ENCODE measurements at regions not wholly inside any gene's neighbourhood (a gene's known extent, or its start where the extent isn't known, plus 50 kb on each side); places are given as distances from the start of the nearest gene placed in this dataset.
"Not testable (repeated sequence)": the region's sequence is repeated elsewhere in the genome, so short reads cannot be mapped to it uniquely, and the experiment has no call there.

DNA sequence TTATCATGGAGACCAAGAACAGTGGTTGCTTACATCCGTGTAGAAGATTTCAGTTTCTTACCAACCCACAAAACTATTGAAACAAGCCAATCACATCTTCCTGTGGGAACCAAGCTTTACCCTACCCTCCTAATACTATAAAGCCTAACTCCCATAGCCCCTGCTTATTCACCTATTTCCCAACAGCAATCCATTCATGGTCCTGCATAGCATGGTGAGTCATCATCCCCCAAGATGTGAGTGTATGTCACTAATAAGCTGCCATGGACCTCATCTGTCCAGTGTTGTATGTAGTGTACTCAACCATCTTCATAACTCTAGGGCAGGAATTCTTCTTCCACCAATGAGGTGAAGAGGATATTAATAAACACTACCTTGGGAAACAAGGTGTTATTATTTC lies 1620.4 kb upstream of the FLRT2 start:
- Histone ChIP-seq H3K4me2 (ENCODE audit: low read depth, low read length, poor library complexity, severe bottlenecking) (no peak overlapping the region), H4K20me1 (ENCODE audit: insufficient read depth, low read depth, low read length) (no peaks in the 10 kb centered on the region), H2AFZ (ENCODE audit: low read length) (no peak overlapping the region)

DNA sequence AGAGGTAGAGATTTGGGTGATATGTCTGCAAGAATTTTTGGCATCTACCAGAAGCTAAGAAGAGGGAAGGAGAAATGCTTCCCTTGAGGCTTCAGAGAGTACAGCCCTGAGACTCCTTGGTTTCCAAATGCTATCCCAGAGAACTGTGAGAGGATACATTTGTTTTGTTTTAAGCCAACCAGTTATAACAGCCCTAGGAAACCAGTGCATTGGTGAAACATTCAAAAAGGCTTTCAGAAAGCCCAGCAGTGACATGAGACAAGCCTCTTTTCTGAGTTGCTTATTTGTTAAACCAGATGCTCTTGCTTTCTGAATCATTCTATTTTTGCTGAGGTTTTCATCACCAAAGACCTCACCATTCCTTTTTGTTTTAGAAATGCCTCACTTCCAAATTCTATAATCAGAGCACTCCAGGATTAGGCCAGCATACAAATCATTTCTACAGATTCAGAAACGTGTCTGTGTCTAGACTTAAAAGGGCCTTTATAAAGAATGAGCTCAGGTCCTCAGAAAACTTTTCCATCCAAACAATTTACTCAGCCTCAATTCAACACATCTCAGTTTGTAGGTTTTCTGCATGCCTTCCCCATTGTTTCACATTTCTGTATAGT lies 1617.8 kb upstream of the FLRT2 start:
- Histone ChIP-seq H3K79me2 (ENCODE audit: low read length) (no peaks in the 10 kb centered on the region), H3K4me1 (ENCODE audit: low read length) (no peaks in the 10 kb centered on the region), H3K9me2 (replicated peaks; ENCODE audit: insufficient read depth, low read length) (no peaks in the 10 kb centered on the region), H2AFZ (ENCODE audit: low read length) (no peak overlapping the region), H3K36me3 (ENCODE audit: insufficient read depth, low read length) (no peaks in the 10 kb centered on the region), H3K4me3 (ENCODE audit: low read length) (no peak overlapping the region), H3K27me3 (ENCODE audit: low read length) (no peaks in the 10 kb centered on the region), H3K27ac (ENCODE audit: low read length) (no peak overlapping the region), H3K9me3 (ENCODE audit: low read length) (peaks cover 5% of the 10 kb centered on the region; the same call in 1 of the 2 replicates), H4K20me1 (ENCODE audit: insufficient read depth, low read depth, low read length) (no peaks in the 10 kb centered on the region), H3K9ac (ENCODE audit: low read length) (no peak overlapping the region), H3K4me2 (ENCODE audit: low read depth, low read length, poor library complexity, severe bottlenecking) (no peak overlapping the region)
- no peak for DNase-seq

More for the DNA sequence above, 1620.4 kb upstream of the FLRT2 start:
- H3K27ac ChIP-seq (ENCODE audit: low read length): no peak overlapping the region
- H3K36me3 ChIP-seq (ENCODE audit: insufficient read depth, low read length): no peaks in the 10 kb centered on the region
- H3K79me2 ChIP-seq (ENCODE audit: low read length): no peaks in the 10 kb centered on the region
- H3K9me2 ChIP-seq (replicated peaks; ENCODE audit: insufficient read depth, low read length): no peaks in the 10 kb centered on the region
- H3K27me3 ChIP-seq (ENCODE audit: low read length): no peaks in the 10 kb centered on the region
- no peak overlapping the region for H3K9ac ChIP-seq (ENCODE audit: low read length)
- H3K9me3 ChIP-seq (ENCODE audit: low read length): no peaks in the 10 kb centered on the region; the same call in 1 of the 2 replicates
- no peak overlapping the region for H3K4me3 ChIP-seq (ENCODE audit: low read length)
- no peaks in the 10 kb centered on the region for H3K4me1 ChIP-seq (ENCODE audit: low read length)
- no peak for DNase-seq

DNA sequence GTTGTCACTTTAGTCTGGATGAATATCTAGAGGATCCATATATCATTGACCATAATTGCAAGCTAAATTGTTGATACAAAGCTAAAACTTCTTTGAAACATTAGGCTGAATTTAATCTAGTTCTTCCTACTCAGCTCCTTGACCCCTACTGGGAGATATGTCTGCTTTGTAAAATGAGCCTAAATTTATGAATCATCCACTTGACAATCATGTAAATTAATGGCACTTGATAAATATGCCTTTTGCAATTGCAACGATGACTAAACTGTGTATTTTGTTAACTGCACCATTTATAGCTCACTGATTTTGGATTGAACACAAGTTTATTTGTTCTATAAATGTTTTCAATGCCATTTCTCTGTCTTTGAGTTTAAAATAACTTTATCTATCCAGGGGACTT lies 1616.5 kb upstream of the FLRT2 start:
- Histone ChIP-seq H3K79me2 (ENCODE audit: low read length) (no peaks in the 10 kb centered on the region), H3K4me1 (ENCODE audit: low read length) (no peaks in the 10 kb centered on the region), H3K9ac (ENCODE audit: low read length) (no peak overlapping the region), H3K9me2 (replicated peaks; ENCODE audit: insufficient read depth, low read length) (no peaks in the 10 kb centered on the region; the same call in 1 of the 2 replicates), H3K27ac (ENCODE audit: low read length) (no peak overlapping the region), H3K4me2 (ENCODE audit: low read depth, low read length, poor library complexity, severe bottlenecking) (no peak overlapping the region), H3K36me3 (ENCODE audit: insufficient read depth, low read length) (no peaks in the 10 kb centered on the region), H3K4me3 (ENCODE audit: low read length) (no peak overlapping the region), H3K27me3 (ENCODE audit: low read length) (no peaks in the 10 kb centered on the region), H3K9me3 (ENCODE audit: low read length) (peaks cover 6% of the 10 kb centered on the region; the same call in 1 of the 2 replicates), H4K20me1 (ENCODE audit: insufficient read depth, low read depth, low read length) (no peaks in the 10 kb centered on the region), H2AFZ (ENCODE audit: low read length) (no peak overlapping the region)
- no peak for DNase-seq

DNA sequence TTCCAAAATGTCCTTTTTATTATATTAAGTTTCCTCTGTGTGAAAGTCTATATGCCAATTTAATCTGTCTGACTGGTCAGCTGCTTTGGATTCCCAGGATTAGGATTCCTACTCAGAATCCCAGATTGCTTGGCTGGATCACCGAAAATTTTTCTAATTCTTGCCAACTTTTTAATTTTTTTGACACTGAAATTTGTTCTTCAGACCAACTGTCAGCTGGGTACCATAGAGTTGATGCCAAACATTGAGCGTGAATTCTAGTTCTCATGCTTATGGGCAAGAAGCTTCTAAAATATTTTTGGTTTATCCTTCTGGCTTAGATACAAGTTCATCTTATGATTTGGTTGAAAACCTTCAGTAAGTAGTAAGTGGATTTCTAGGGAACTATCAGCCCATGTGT lies 1611.4 kb upstream of the FLRT2 start:
- H3K27ac ChIP-seq (ENCODE audit: low read length): no peak overlapping the region
- H3K9ac ChIP-seq (ENCODE audit: low read length): no peak overlapping the region
- no peak overlapping the region for H3K4me2 ChIP-seq (ENCODE audit: low read depth, low read length, poor library complexity, severe bottlenecking)
- H3K4me1 ChIP-seq (ENCODE audit: low read length): no peaks in the 10 kb centered on the region
- H2AFZ ChIP-seq (ENCODE audit: low read length): no peak overlapping the region
- no peaks in the 10 kb centered on the region for H4K20me1 ChIP-seq (ENCODE audit: insufficient read depth, low read depth, low read length)
- no peaks in the 10 kb centered on the region for H3K79me2 ChIP-seq (ENCODE audit: low read length)
- peaks cover 10% of the 10 kb centered on the region for H3K9me3 ChIP-seq (ENCODE audit: low read length)
- no peak for DNase-seq
- H3K4me3 ChIP-seq (ENCODE audit: low read length): no peak overlapping the region
- no peaks in the 10 kb centered on the region; the same call in 1 of the 2 replicates for H3K9me2 ChIP-seq (replicated peaks; ENCODE audit: insufficient read depth, low read length)
- no peaks in the 10 kb centered on the region for H3K36me3 ChIP-seq (ENCODE audit: insufficient read depth, low read length)
- H3K27me3 ChIP-seq (ENCODE audit: low read length): no peaks in the 10 kb centered on the region

DNA sequence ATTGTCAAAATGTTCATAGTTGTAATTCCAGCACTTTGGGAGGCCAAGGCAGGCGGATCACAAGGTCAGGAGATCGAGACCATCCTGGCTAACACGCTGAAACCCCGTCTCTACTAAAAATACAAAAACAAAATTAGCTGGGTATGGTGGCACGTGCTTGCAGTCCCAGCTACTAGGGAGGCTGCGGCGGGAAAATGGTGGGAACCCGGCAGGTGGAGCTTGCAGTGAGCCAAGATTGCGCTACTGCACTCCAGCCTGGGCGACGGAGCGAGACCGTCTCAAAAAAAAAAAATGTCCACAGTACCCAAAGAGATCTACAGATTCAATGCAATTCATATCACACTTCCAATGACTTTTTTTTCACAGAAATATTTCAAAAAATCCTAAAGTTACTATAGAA lies 1610.3 kb upstream of the FLRT2 start:
- not testable (repeated sequence) for H3K79me2 ChIP-seq (ENCODE audit: low read length); H3K4me1 ChIP-seq (ENCODE audit: low read length)
- H3K9me3 ChIP-seq (ENCODE audit: low read length): peaks cover 12% of the 10 kb centered on the region

DNA sequence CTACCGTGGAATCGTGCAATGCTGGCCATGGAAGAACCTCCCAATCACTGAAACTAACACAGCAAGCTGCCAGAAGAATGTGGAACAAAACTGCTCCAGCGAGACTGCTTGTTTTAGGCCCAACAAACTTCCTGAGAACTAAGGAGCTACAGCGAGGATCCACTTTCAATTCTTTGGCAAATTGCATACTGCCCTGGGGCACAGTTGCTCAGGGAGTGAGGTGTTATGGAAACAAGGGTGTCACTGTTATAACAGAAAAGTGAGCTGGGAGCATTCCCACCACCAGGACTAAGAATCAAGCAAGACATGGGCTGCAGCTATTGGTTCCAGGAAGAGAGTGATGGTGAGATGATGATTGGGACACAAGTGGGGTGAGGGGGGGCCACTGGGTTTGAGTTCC lies 1606.1 kb upstream of the FLRT2 start:
- Histone ChIP-seq H3K4me3 (ENCODE audit: low read length) (no peak overlapping the region), H3K4me2 (ENCODE audit: low read depth, low read length, poor library complexity, severe bottlenecking) (no peak overlapping the region), H3K9me2 (replicated peaks; ENCODE audit: insufficient read depth, low read length) (no peaks in the 10 kb centered on the region), H3K27me3 (ENCODE audit: low read length) (no peaks in the 10 kb centered on the region), H4K20me1 (ENCODE audit: insufficient read depth, low read depth, low read length) (no peaks in the 10 kb centered on the region), H3K27ac (ENCODE audit: low read length) (no peak overlapping the region), H3K9me3 (ENCODE audit: low read length) (peaks cover 12% of the 10 kb centered on the region), H3K36me3 (ENCODE audit: insufficient read depth, low read length) (no peaks in the 10 kb centered on the region), H3K4me1 (ENCODE audit: low read length) (no peaks in the 10 kb centered on the region), H3K9ac (ENCODE audit: low read length) (no peak overlapping the region), H3K79me2 (ENCODE audit: low read length) (no peaks in the 10 kb centered on the region), H2AFZ (ENCODE audit: low read length) (no peak overlapping the region)
- peak; percentile 23 for DNase-seq

More for the DNA sequence above, 1610.3 kb upstream of the FLRT2 start:
- not testable (repeated sequence) for H3K9ac ChIP-seq (ENCODE audit: low read length); H4K20me1 ChIP-seq (ENCODE audit: insufficient read depth, low read depth, low read length); H3K27ac ChIP-seq (ENCODE audit: low read length); H2AFZ ChIP-seq (ENCODE audit: low read length); DNase-seq; H3K4me3 ChIP-seq (ENCODE audit: low read length); H3K9me2 ChIP-seq (replicated peaks; ENCODE audit: insufficient read depth, low read length); H3K36me3 ChIP-seq (ENCODE audit: insufficient read depth, low read length); H3K27me3 ChIP-seq (ENCODE audit: low read length); H3K4me2 ChIP-seq (ENCODE audit: low read depth, low read length, poor library complexity, severe bottlenecking)

DNA sequence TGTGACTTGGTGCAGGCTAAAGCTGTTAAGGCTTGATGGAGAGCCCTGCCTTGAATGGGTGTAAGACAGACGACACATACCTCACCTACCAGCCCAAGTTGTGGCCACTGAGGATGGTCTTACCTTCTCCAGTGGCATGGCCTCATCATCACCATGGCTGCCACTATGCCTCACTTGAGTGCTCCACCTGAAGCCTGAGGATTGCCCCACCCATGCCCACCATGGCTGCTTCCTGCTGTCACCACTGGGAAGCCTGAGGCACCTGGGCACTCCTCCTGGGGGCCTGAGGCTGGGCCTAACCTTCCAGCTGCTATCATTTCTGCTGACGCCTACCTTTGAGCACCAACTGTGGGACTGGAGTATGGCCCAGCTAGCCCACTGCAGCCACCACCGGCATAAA lies 1605.7 kb upstream of the FLRT2 start:
- no peak overlapping the region for H3K4me2 ChIP-seq (ENCODE audit: low read depth, low read length, poor library complexity, severe bottlenecking)
- H3K36me3 ChIP-seq (ENCODE audit: insufficient read depth, low read length): no peaks in the 10 kb centered on the region
- peak; percentile 11 for DNase-seq
- H3K9ac ChIP-seq (ENCODE audit: low read length): no peak overlapping the region
- H2AFZ ChIP-seq (ENCODE audit: low read length): no peak overlapping the region
- H3K9me3 ChIP-seq (ENCODE audit: low read length): peaks cover 12% of the 10 kb centered on the region
- H3K9me2 ChIP-seq (replicated peaks; ENCODE audit: insufficient read depth, low read length): no peaks in the 10 kb centered on the region
- no peaks in the 10 kb centered on the region for H3K4me1 ChIP-seq (ENCODE audit: low read length)
- H3K27ac ChIP-seq (ENCODE audit: low read length): no peak overlapping the region
- no peaks in the 10 kb centered on the region for H3K79me2 ChIP-seq (ENCODE audit: low read length)
- H4K20me1 ChIP-seq (ENCODE audit: insufficient read depth, low read depth, low read length): no peaks in the 10 kb centered on the region
- H3K4me3 ChIP-seq (ENCODE audit: low read length): no peak overlapping the region
- H3K27me3 ChIP-seq (ENCODE audit: low read length): no peaks in the 10 kb centered on the region

DNA sequence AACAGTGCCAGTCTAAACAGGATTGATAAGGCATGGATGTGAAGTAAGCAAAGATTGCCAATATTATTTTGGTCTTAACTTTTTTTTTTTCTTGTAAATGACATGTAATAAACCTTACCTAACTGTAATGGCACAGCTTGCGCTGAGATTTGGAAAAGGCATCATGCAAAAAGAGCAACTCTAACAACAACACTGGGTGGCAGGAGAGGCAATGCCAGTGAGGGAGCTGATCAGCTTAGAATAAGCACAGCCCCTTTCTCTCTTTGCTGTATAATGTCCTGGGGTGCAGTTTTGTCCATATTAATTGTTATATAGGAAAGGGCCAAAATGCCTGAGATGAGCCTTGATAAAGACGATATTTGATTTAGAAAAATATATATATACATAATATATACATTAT lies 1589.7 kb upstream of the FLRT2 start:
- H3K4me1 ChIP-seq (ENCODE audit: low read length): no peaks in the 10 kb centered on the region
- no peak overlapping the region for H3K4me3 ChIP-seq (ENCODE audit: low read length)
- peaks cover 6% of the 10 kb centered on the region; the same call in 1 of the 2 replicates for H3K9me2 ChIP-seq (replicated peaks; ENCODE audit: insufficient read depth, low read length)
- no peak overlapping the region for H3K27ac ChIP-seq (ENCODE audit: low read length)
- no peak overlapping the region for H2AFZ ChIP-seq (ENCODE audit: low read length)
- peaks cover 25% of the 10 kb centered on the region for H3K9me3 ChIP-seq (ENCODE audit: low read length)
- no peaks in the 10 kb centered on the region for H3K79me2 ChIP-seq (ENCODE audit: low read length)
- H3K9ac ChIP-seq (ENCODE audit: low read length): no peak overlapping the region
- no peaks in the 10 kb centered on the region for H4K20me1 ChIP-seq (ENCODE audit: insufficient read depth, low read depth, low read length)
- no peak for DNase-seq
- H3K36me3 ChIP-seq (ENCODE audit: insufficient read depth, low read length): no peaks in the 10 kb centered on the region
- H3K4me2 ChIP-seq (ENCODE audit: low read depth, low read length, poor library complexity, severe bottlenecking): no peak overlapping the region
- H3K27me3 ChIP-seq (ENCODE audit: low read length): no peaks in the 10 kb centered on the region
